KOPT-K1 (cell line): ENCODE measurements at regions not wholly inside any gene's neighbourhood (a gene's known extent, or its start where the extent isn't known, plus 50 kb on each side); places are given as distances from the start of the nearest gene placed in this dataset.
"Not testable (repeated sequence)": the region's sequence is repeated elsewhere in the genome, so short reads cannot be mapped to it uniquely, and the experiment has no call there.

Experiments used
- H3K27ac ChIP-seq: fragments of 200-600 bp; sonication (generic); 2 replicates; pipeline ENCODE4 v1.5.1; 2016; ENCODE audit warnings: antibody characterized with exemption, mild to moderate bottlenecking, low read depth, low read length; ENCODE audit not compliant: poor library complexity, severe bottlenecking
- H3K36me3 ChIP-seq: fragments of 200-600 bp; sonication (generic); 2 replicates; pipeline ENCODE4 v1.5.1; 2017; ENCODE audit warnings: antibody characterized with exemption, mild to moderate bottlenecking, low read length, moderate library complexity; ENCODE audit not compliant: insufficient read depth
- H3K9me3 ChIP-seq: fragments of 200-600 bp; sonication (generic); 2 replicates; pipeline ENCODE4 v1.5.1; 2017; ENCODE audit warnings: antibody characterized with exemption, low read length, mild to moderate bottlenecking; ENCODE audit not compliant: insufficient read depth, poor library complexity, severe bottlenecking

DNA sequence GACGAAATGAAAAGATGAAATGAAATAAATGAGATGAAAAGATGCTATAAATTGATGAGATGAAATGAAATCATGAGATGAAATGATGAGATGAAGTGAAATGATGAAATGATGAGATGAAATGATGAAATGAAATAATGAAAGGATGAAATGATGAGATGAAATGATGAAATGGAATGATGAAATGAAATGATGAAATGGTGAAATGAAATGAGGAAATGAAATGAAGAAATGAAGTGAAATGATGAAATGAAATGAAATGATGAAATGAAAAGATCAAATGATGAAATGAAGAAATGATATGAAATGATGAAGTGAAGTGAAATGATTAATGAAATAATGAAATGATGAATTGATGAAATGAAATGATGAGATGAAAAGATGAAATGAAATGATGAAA is 138.5 kb upstream of the ERV3-1 start:
- not testable (repeated sequence) for H3K36me3 ChIP-seq, H3K27ac ChIP-seq, H3K9me3 ChIP-seq

DNA sequence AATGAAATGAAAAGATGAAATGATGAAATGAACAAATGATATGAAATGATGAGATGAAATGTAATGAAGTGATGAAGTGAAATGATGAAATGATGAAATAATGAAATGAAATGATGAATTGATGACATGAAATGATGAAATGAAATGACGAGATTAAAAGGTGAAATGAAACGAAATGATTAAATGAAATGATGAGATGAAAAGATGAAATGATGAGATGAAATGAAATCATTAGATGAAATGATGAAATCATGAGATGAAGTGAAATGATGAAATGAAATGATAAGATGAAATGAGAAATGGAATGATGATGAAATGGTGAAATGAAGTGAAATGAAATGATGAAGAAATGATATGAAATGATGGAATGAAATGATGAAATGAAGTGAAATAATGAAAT is 138.1 kb upstream of the ERV3-1 start:
- not testable (repeated sequence) for H3K36me3 ChIP-seq, H3K27ac ChIP-seq, H3K9me3 ChIP-seq

DNA sequence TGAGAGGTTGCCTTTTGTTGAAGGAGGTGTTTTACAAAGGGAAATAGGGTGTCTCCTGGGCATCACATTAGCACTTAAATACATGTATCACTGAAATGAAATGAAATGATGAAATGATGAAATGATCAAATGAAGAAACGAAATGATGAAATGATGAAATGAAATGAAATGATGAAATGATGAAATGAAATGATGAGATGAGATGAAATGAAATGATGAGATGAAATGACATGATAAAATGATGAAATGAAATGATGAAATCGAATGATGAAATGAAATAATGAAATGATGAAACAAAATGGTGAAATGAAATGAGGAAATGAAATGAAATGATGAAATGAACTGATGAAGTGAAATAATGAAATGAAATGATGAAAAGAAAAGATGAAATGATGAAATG is 137.6 kb upstream of the ERV3-1 start:
- not testable (repeated sequence) for H3K9me3 ChIP-seq, H3K27ac ChIP-seq, H3K36me3 ChIP-seq

DNA sequence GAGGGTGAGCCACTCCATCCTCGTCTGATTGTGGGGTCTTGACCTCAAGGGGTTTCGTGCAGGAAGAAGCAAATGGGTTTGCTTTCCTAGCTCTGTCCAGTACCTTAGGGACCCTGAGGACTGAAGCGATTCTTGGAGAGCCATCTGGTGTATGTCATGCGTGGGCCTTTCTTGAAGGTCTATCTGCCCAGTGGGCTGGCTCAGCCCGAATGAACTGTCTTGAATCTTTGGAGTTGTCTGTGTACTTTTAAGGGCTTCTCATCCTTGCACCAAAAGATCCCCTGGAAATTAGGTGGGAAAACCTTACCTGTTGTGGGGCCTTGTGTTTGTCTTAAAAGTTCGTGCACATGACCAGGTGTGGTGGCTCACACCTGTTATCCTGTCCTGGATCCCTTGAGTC is 135.4 kb upstream of the ERV3-1 start:
- not testable (repeated sequence) for H3K9me3 ChIP-seq, H3K27ac ChIP-seq

DNA sequence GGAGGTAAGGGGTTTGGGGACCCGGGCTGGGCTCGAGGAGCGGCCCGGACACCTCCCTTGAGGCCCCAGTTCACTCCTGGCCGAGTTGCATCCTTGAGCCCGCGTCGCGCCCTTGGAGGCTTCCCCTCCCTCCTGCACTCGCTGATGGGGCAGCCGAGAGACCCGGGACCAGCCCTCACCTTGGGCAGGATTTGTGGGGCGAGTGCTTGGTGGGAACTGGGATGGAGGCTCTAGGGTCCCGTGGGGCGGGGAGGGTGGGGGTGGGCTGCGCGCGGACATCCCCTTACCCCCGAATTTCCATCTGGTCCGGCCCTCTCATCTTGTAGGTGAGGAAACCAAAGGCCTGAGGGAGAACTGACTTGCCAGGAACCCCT is 134.9 kb upstream of the ERV3-1 start:
- H3K27ac ChIP-seq, H3K36me3 ChIP-seq, H3K9me3 ChIP-seq: not testable (repeated sequence)

More for the DNA sequence above, 135.4 kb upstream of the ERV3-1 start:
- not testable (repeated sequence) for H3K36me3 ChIP-seq

DNA sequence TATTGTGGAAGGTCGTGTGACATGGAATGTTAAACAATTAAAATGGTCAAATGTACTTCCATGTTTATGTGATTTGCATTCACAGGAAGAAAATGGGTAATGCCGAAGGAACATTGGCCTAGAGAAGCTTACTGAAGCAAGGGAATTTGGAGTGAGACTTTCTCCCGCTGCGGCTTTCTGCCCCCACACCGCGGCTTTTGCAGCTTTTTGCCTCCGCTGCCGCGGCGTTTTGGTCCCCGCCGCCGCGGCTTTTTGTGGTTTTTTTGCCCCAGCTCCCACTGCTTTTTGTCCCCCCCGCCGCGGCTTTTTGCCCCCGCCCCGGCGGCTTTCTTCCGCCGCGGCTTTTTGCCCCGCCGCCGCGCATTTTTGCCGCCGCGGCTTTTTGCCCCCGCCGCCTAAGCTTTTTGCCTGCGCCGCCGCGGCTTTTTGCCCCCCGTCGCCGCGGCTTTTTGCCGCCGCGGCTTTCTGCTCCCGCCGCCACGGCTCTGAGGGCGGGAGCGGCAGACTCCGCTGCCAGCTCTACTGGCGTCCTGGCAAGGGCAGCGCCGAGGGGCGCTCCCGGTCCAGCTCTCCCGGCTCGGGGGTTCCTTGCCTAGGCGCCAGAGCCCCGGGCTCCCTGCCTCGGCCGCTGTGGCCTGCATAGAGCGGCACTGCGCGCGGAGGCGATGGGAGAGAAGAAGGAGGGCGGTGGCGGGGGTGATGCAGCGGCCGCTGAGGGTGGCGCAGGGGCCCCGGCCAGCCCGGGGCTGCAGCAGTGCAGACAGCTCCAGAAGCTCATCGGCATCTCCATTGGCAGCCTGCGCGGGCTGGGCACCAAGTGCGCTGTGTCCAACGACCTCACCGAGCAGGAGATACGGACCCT is 134.3 kb upstream of the ERV3-1 start:
- not testable (repeated sequence) for H3K27ac ChIP-seq, H3K9me3 ChIP-seq, H3K36me3 ChIP-seq

DNA sequence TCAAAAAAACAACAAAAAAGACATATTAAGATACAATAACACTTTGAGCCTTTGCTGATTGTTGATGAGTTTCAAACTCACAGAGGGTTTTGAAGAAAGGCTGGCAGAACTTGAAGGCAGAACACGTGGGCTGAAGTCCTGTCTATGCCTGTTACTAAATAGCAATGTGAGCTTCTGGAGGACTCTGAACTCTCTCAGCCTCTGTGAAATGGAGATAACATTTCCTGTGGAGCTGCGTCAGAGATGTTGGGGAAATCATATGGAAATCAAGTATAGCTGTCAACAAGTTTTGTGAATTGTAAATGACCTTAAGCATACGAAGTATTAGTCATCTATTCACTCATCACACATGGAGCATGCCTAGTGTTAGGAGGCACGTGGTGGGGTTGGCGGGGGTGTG is 130.4 kb upstream of the ERV3-1 start:
- not testable (repeated sequence) for H3K9me3 ChIP-seq, H3K36me3 ChIP-seq, H3K27ac ChIP-seq

DNA sequence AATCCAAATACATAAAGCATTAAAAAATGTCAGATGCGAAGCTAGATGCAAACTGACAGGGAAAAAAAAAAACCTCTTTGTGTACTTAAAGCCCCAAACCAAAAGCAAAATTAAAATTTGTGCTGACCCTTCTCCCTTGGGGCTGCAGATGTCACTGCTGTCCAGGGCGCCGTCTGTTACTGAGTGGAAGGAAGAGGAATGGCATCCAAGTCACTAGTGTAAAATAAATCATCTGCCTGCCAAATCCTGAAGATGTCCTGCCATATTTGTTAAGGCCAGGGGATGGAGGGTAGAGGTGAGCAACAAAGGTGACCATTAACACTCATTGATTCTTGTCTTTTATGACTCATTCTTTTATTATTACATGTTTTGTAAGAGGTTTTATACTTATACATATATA is 126.6 kb upstream of the ERV3-1 start:
- H3K9me3 ChIP-seq, H3K27ac ChIP-seq, H3K36me3 ChIP-seq: not testable (repeated sequence)

DNA sequence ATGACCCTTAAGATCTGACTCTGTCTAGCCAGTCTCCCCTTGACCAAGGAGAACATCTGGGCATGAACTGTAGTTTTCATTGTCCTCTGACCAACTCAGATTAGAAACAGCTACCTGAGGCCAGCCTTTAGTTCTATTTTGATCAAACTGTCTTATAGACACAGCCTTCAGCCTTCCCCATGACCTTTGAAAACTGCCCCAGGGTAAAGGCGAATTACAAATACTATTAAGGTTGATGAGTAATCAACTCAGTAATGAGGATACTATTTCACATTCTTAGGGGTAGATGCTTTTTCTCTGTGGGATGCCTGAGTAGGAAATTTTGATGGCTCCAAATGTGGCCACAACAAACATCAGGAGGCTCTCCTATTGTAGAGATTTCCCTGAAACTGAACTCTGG is 125.8 kb upstream of the ERV3-1 start:
- not testable (repeated sequence) for H3K27ac ChIP-seq

DNA sequence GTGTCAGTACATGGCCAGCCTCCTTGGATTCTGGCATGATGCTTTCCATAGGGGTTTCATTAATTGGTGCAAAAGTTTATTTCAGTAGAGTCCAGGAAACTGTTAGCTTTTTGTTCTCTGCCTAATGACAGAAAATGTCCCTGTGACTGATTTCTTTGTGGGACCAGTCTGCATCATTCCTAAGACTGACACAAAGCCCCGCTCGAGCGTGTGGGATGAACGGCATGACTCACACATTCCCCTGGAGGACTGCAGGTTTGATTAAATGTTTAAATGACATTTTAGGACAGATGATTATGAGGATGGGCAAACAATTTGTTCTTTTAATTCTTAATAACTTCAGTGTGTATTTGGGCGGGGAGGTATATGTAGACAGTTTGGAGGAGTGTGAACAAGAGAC is 120.9 kb upstream of the ERV3-1 start:
- not testable (repeated sequence) for H3K27ac ChIP-seq, H3K36me3 ChIP-seq, H3K9me3 ChIP-seq

More for the DNA sequence above, 125.8 kb upstream of the ERV3-1 start:
- not testable (repeated sequence) for H3K36me3 ChIP-seq, H3K9me3 ChIP-seq

DNA sequence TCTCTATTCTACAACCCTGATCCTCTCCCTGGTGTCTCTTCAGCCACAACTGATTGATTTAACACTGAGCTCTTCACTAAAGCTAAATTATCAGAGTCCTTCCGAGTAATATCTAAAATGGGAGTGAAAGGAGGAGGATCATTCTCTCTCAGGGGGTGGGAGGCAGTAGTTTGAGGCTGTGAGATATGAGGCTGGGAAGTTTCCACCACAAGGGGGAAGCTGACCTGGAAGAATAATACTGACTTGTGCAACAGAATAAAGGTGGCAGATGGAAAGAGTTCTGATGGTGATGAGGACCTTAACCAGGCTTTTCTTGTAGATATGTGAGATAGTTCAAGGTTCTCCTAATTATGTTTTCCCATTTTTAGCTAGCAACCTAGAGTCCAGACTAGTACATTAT is 118.1 kb upstream of the ERV3-1 start:
- H3K36me3 ChIP-seq, H3K27ac ChIP-seq, H3K9me3 ChIP-seq: not testable (repeated sequence)

DNA sequence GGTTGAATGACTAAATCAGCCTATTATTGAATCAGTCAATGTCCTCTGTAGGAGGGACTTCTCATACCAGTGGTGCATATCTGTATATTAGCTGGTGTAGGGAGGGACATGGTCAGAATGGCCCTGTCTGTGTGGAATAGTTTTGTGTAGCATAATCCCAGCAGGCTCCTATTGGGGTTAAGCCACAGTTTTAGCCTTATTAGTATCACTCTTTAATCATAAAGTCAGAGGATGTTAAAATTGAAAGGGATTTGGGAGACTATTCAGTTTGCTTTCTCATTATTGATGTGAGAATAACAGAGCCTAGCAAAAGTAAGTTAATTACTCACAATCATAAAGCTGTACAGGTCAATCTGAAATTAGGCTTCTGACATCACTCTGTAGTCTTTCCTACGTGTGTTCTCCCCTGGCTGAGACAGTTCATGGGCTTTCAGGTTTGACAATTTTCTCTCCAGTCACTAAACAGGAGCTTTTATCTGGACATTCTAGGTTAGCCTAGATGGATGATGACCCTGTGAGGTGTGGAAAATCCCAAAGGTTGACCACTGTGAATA is 99.2 kb upstream of the ERV3-1 start:
- not testable (repeated sequence) for H3K9me3 ChIP-seq, H3K36me3 ChIP-seq, H3K27ac ChIP-seq

DNA sequence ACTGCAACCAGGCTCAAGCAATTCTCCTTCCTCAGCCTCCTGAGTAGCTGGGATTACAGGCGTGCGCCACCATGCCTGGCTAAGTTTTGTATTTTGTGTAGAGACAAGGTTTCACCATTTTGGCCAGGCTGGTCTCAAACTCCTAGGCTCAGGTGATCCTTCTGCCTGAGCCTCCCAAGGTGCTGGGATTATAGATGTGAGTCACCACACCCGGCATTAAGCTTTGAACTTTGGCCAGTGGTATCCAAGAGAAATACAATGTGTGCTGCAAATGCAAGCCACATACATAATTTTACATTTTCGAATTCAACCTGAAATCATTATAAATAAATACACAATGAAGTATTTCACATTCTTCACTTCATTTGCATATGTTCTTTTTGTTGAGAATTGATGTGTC is 94.0 kb upstream of the ERV3-1 start:
- not testable (repeated sequence) for H3K27ac ChIP-seq, H3K9me3 ChIP-seq, H3K36me3 ChIP-seq

DNA sequence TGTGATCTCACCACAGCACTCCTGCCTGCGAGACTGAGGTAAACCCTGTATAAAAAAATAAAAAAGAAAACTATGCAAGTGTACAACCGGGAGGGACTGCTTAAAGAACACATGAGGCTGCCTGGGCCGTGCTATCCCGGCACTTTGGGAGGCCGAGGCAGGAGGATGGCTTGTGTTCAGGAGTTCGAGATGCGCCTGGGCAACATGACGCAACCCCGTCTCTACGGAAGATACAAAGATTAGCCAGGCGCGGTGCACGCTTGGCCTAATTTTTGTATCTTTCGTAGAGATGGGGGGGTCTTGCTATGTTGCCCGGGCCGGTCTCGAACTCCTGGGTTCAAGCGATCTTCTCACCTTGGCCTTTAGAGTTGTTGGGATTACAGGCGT is 75.2 kb upstream of the ERV3-1 start:
- not testable (repeated sequence) for H3K9me3 ChIP-seq, H3K36me3 ChIP-seq, H3K27ac ChIP-seq

DNA sequence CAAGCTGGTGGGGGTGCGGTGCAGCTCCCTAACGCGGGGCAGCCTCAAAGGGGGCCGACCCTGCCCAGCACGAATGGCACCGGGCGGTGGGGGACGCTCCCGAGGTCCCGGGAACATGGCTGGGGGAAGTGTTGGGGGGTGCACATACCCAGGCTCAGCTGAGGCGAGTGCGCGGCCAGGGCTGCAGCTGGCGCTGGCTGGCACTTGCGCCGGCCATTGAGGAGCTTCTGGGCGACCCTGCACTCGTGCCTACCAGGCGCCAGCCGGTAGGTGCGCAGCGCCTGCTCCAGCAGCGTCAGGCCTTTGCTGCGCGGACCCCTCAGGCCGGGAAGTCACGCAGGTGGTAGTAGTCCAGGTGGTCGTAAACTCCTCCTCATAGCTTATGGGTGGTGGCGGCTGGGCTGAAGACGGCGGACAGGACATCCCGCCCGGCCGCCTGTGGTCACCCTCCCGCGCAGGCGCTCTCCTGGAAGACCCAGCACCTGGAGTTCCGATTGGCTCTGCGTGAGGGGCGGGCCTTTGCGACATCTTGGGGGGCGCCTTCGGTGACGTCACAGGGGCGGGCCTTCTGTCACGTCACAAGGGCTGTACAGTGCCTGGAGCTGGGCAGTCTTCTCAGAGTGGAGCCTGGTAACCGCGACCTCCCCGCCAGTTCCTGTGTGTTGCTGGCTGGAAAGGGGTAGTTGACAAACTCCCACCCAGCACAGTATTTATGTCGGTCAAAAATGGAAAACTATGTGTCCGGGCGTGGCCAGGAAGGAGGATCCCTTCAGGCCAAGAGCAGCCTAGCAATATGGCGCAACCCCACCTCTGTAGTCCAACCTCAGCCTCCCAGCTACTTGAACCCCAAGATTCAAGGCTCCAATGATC is 74.5 kb upstream of the ERV3-1 start:
- H3K36me3 ChIP-seq, H3K9me3 ChIP-seq, H3K27ac ChIP-seq: not testable (repeated sequence)

DNA sequence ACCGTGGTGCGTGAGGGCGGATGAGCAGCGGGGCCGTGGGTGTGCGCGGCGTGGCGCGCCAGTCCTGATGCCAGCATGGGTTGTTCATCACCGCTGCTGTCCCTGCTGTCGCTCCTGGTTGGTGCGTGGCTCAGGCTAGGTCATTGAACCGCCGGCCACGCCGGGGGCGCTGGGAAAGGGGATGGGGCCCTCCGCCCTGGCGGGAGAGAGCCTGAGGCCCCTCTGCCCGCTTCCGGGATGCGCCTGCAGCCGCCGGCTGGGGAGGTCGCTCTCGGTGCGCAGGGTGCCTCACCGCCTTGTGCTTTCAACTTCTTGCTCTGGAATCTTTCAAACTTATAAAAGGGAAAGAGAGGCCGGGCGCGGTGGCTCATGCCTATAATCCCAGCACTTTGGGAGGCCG is 68.5 kb upstream of the ERV3-1 start:
- not testable (repeated sequence) for H3K27ac ChIP-seq, H3K9me3 ChIP-seq
- peaks cover 18% of the 10 kb centered on the region for H3K36me3 ChIP-seq
